ENCODE measurements at regions not wholly inside any gene's neighbourhood (a gene's known extent, or its start where the extent isn't known, plus 50 kb on each side); places are given as distances from the start of the nearest gene placed in this dataset.

DNA sequence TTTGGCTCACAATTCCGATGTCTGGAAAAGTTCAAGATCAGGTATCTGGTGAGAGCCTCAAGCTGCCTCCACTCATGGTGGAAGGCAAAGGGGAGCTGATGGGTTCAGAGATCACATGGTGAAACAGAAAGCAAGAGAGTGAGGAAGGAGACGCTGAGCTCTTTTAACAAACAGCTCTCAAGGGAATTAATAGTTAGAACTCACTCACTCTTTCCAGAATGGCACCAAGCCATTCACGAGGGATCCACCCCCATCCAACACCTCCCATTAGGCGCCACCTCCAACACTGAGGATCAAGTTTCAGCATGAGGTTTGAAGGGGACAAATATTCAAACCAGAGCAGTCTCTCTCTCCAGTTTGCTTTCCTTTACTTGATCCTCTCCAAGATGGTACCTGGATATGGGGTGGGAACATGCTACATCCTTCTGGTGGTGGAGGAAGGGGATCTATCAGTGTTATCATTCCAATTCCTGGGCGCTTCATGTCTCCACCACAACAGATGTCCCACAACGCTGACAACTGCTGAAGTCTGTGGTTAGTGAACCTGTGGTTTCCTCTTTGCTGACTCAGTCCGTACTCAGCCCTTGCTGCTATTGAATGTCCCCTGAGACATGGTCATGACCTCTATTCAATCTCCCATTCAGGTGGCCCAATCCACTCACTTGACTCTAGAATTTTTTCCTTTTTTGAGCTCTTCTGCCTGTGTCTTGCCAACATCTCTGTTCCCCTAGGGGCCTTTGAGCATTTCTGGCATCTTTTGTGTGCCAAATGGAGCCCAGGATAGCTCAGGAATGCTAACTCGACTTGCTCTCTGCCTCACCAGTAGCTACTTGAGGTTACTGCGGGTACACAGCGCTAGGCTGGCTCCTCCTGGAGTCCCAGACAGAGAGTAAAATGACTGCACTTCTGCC lies 395.2 kb downstream of the MID1IP1 start:
- H3K4me1 ChIP-seq (ENCODE audit: control insufficient read depth, insufficient read depth, low read length, poor library complexity, severe bottlenecking) = peaks cover 5% of the 10 kb centered on the region
- H3K36me3 ChIP-seq (ENCODE audit: control insufficient read depth, insufficient read depth, low read length) = no peaks in the 10 kb centered on the region
- WGBS, 2 experiments (ENCODE audit: insufficient coverage in 2 of 2) = 74 to 84% methylated on average over 3 of the region's 10 CpGs
- no peaks in the 10 kb centered on the region for H3K9me3 ChIP-seq (ENCODE audit: control insufficient read depth, low read length)
- H3K27ac ChIP-seq (ENCODE audit: low read depth, low read length, severe bottlenecking) = no peak overlapping the region
- no peak overlapping the region for H3K4me3 ChIP-seq (ENCODE audit: extremely low read depth, insufficient read depth, low read length, poor library complexity, severe bottlenecking)

DNA sequence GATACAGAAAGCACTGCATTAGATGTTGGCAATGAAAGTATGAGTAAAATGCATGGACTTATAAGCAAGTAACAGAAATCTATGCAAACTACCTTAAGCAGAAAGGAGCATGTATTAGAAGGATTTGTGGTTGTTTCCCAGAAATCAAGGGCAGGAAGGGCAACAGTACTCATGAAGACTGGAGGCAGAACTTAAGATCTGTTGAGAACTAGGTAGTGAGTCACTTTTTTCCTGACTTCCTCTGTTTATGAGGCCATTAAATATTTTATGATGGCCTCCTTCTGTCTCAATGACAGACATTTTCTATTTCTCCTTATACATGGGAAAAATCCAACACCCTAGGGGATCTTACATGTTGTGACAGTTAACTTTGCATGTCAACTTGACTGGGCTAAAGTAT lies 398.2 kb downstream of the MID1IP1 start:
- H3K27ac ChIP-seq (ENCODE audit: low read depth, low read length, severe bottlenecking) = no peak overlapping the region
- no peaks in the 10 kb centered on the region for H3K36me3 ChIP-seq (ENCODE audit: control insufficient read depth, insufficient read depth, low read length)
- peaks cover 8% of the 10 kb centered on the region for H3K4me1 ChIP-seq (ENCODE audit: control insufficient read depth, insufficient read depth, low read length, poor library complexity, severe bottlenecking)
- H3K4me3 ChIP-seq (ENCODE audit: extremely low read depth, insufficient read depth, low read length, poor library complexity, severe bottlenecking) = no peak overlapping the region
- no peaks in the 10 kb centered on the region for H3K9me3 ChIP-seq (ENCODE audit: control insufficient read depth, low read length)

DNA sequence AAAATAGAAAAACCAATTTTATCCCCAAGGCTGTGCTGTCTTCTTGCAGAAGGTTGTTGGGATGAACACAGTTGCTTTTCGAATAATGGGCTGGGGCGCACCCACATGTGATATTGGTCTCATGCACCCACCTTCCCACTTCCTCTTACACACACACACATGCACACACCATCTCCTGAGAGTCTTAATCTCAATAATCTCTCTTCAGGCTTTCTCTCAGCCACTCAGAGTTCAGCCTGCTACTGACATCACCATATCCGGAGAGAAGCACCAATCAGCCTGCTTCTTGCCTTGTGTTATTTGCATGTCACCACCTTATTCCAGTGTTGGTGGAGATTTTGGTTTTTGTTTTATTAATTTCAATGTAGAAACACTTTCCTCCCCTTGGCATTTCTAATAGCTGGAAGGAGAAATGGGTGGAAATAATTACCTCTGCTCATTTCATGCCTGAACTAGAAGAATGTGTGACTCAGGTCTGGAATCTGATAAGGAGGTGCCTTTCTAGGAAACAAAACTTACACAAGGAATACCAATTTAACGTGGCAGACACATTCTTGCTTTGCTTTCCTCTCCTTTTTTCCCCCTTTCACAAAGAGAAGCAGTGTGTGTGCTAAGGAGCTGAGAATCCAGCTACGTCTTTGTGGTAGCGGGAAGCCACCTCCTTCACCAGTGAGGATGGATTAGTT lies 400.2 kb downstream of the MID1IP1 start:
- Histone ChIP-seq H3K4me3 (ENCODE audit: extremely low read depth, insufficient read depth, low read length, poor library complexity, severe bottlenecking) (no peak overlapping the region), H3K36me3 (ENCODE audit: control insufficient read depth, insufficient read depth, low read length) (no peaks in the 10 kb centered on the region)

DNA sequence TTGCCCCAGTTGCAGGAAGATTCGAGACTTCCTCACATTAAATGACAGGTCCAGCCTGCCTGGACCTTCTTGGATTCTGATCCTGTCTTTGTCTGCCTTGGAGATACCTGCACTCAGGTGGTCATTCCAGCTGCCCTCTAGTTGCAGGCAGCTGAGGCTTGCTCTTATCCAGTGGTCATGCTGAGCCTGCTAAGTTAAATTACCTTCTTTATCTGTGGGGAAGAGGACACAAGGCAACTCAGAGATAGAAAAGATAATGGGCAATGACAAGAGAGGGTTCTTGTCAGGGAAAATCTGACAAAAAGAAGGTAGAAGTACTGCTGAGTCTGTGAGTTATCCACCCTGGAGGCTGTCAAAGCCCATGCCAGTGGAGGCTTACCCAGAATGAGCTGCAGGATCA lies 401.4 kb downstream of the MID1IP1 start:
- H3K4me1 ChIP-seq (ENCODE audit: control insufficient read depth, insufficient read depth, low read length, poor library complexity, severe bottlenecking) = peaks cover 18% of the 10 kb centered on the region
- no peaks in the 10 kb centered on the region for H3K9me3 ChIP-seq (ENCODE audit: control insufficient read depth, low read length)
- no peaks in the 10 kb centered on the region for H3K36me3 ChIP-seq (ENCODE audit: control insufficient read depth, insufficient read depth, low read length)
- H3K27ac ChIP-seq (ENCODE audit: low read depth, low read length, severe bottlenecking) = no peak overlapping the region
- H3K4me3 ChIP-seq (ENCODE audit: extremely low read depth, insufficient read depth, low read length, poor library complexity, severe bottlenecking) = no peak overlapping the region
- WGBS, 2 experiments (ENCODE audit: insufficient coverage in 2 of 2) = 100% methylated on average over 1 of the region's 1 CpG; no CpG with 5 or more reads in 1 of the 2 experiments

More for the DNA sequence above, 400.2 kb downstream of the MID1IP1 start:
- no peaks in the 10 kb centered on the region for H3K9me3 ChIP-seq (ENCODE audit: control insufficient read depth, low read length)
- peaks cover 18% of the 10 kb centered on the region for H3K4me1 ChIP-seq (ENCODE audit: control insufficient read depth, insufficient read depth, low read length, poor library complexity, severe bottlenecking)
- 85% methylated on average over 2 of the region's 6 CpGs; no CpG with 5 or more reads in 1 of the 2 experiments for WGBS, 2 experiments (ENCODE audit: insufficient coverage in 2 of 2)
- H3K27ac ChIP-seq (ENCODE audit: low read depth, low read length, severe bottlenecking) = peak overlapping the region; percentile 66

DNA sequence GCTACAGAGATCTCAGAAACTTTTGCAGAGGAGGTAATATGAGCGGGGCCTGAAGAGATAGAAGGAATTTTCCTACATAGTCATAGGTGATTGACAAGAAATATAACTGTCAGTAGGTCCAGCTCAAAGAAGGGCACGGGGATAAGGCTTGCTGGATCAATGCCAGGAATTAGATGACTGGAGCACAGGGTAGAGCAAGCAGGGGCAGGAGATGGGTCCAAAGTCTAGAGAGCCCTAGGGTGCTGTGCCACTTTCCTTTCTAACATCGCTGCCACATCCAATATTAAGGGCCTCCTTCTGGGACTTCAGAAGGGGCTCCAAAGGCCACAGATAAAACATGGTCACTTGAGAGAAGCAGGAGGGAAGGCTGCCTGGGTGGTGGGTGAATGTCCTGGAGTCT lies 402.2 kb downstream of the MID1IP1 start:
- H3K27ac ChIP-seq (ENCODE audit: low read depth, low read length, severe bottlenecking) = no peak overlapping the region
- peaks cover 18% of the 10 kb centered on the region for H3K4me1 ChIP-seq (ENCODE audit: control insufficient read depth, insufficient read depth, low read length, poor library complexity, severe bottlenecking)
- no peaks in the 10 kb centered on the region for H3K36me3 ChIP-seq (ENCODE audit: control insufficient read depth, insufficient read depth, low read length)
- H3K9me3 ChIP-seq (ENCODE audit: control insufficient read depth, low read length) = no peaks in the 10 kb centered on the region
- H3K4me3 ChIP-seq (ENCODE audit: extremely low read depth, insufficient read depth, low read length, poor library complexity, severe bottlenecking) = no peak overlapping the region
- 80% methylated on average over 1 of the region's 3 CpGs; no CpG with 5 or more reads in 1 of the 2 experiments for WGBS, 2 experiments (ENCODE audit: insufficient coverage in 2 of 2)

DNA sequence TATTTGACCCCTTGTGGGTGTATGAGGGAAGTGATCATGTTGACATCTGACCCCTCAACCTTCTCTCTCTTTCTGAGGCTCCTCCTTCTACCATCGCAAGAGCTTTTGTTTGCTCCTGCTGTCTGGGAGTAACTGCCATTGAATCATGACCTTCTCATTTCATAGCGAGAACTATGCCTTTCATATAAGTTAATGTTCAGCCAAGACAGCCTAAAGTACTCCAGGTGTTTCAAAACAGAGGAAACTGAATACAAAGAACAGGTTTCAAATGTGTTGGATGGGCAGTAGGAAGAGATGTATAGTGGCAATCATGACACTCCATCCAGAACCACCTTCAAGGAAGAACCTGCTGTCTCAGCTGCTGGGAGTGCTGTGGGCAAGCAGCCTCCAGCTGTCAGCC lies 403.1 kb downstream of the MID1IP1 start:
- H3K27ac ChIP-seq (ENCODE audit: low read depth, low read length, severe bottlenecking) = no peak overlapping the region
- WGBS, 2 experiments (ENCODE audit: insufficient coverage in 2 of 2) = no CpG with 5 or more reads among the region's 2 CpGs
- H3K9me3 ChIP-seq (ENCODE audit: control insufficient read depth, low read length) = no peaks in the 10 kb centered on the region
- H3K4me3 ChIP-seq (ENCODE audit: extremely low read depth, insufficient read depth, low read length, poor library complexity, severe bottlenecking) = no peak overlapping the region
- no peaks in the 10 kb centered on the region for H3K36me3 ChIP-seq (ENCODE audit: control insufficient read depth, insufficient read depth, low read length)
- H3K4me1 ChIP-seq (ENCODE audit: control insufficient read depth, insufficient read depth, low read length, poor library complexity, severe bottlenecking) = peaks cover 18% of the 10 kb centered on the region

DNA sequence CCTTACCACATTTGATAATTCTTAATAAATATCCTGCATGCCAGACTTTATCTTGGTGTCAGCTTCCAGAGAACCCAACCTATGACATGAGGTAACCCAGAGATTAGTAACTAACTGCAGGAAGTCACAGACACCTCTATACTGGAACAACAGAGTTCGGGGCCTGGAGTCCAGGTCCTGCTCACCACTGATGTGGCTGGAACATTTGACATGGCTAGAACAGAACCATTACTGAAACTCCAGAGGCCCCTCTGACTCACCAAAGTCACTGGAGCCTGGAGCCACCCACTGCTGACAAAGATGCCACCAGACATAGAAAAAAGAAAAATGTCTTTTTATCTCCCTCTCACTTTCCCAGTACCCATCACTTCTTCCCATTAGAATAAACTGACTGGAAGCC lies 403.7 kb downstream of the MID1IP1 start:
- Histone ChIP-seq H3K4me1 (ENCODE audit: control insufficient read depth, insufficient read depth, low read length, poor library complexity, severe bottlenecking) (peaks cover 18% of the 10 kb centered on the region), H3K9me3 (ENCODE audit: control insufficient read depth, low read length) (no peaks in the 10 kb centered on the region), H3K36me3 (ENCODE audit: control insufficient read depth, insufficient read depth, low read length) (no peaks in the 10 kb centered on the region), H3K27ac (ENCODE audit: low read depth, low read length, severe bottlenecking) (no peak overlapping the region), H3K4me3 (ENCODE audit: extremely low read depth, insufficient read depth, low read length, poor library complexity, severe bottlenecking) (no peak overlapping the region)
- WGBS, 2 experiments (ENCODE audit: insufficient coverage in 2 of 2) = 89% methylated on average over 1 of the region's 1 CpG; no CpG with 5 or more reads in 1 of the 2 experiments

DNA sequence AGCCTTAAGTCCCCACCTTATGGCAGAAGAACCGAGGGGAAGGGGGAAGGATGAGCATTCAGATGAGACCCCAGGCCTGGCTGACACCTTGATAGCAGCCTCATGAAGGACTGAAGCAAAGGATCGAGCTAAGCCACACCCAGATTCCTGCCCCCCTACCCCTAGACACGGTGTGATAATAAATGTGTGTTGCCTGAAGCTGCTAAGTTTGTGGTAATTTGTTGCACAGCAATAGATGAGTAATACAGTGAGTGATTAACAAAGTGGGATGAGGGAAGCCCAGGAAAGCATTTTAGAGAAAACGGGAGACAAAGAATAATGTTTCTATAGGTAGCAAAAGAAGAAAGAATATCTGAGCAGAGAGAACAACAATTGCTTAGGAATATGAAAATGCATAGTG lies 404.2 kb downstream of the MID1IP1 start:
- 100% methylated on average over 1 of the region's 4 CpGs; no CpG with 5 or more reads in 1 of the 2 experiments for WGBS, 2 experiments (ENCODE audit: insufficient coverage in 2 of 2)
- Histone ChIP-seq H3K4me1 (ENCODE audit: control insufficient read depth, insufficient read depth, low read length, poor library complexity, severe bottlenecking) (peaks cover 18% of the 10 kb centered on the region), H3K36me3 (ENCODE audit: control insufficient read depth, insufficient read depth, low read length) (no peaks in the 10 kb centered on the region), H3K9me3 (ENCODE audit: control insufficient read depth, low read length) (no peaks in the 10 kb centered on the region), H3K27ac (ENCODE audit: low read depth, low read length, severe bottlenecking) (no peak overlapping the region), H3K4me3 (ENCODE audit: extremely low read depth, insufficient read depth, low read length, poor library complexity, severe bottlenecking) (no peak overlapping the region)

DNA sequence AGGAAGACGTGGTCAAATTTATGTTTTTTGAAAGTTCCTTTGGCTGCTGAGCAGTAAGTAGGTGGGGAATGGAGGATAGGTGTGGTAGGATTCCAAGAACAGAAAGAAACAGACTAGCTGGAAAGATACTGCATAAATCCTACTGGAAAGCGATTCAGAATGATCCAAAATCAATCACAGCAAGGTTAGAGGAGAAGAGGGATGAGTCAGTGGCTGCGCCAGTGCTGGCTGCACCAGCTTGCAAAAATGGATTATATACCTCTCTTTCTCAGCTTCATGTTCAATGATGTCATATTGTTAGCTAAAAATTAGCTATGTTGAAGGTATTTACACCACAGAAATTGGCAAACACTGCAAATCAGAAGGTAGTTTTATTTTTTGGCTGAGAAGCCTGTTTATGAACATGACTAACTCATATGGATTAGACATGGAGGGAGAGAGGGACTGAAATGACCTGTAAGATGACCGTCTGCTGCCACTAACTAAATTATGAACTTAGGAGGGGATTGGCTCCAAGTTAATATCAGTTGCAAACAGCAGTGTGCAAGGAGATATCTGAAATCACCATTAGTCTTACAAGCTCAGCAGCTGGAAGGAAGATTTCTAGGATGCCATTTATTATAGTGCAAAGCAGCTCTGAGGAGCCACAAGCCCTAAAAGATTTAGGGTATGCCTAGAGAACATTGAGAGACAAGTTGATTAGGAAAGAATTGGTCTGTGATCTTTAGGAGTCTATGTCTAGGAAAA lies 405.3 kb downstream of the MID1IP1 start:
- Histone ChIP-seq H3K27ac (ENCODE audit: low read depth, low read length, severe bottlenecking) (no peak overlapping the region), H3K9me3 (ENCODE audit: control insufficient read depth, low read length) (no peaks in the 10 kb centered on the region), H3K36me3 (ENCODE audit: control insufficient read depth, insufficient read depth, low read length) (no peaks in the 10 kb centered on the region), H3K4me3 (ENCODE audit: extremely low read depth, insufficient read depth, low read length, poor library complexity, severe bottlenecking) (no peak overlapping the region), H3K4me1 (ENCODE audit: control insufficient read depth, insufficient read depth, low read length, poor library complexity, severe bottlenecking) (peaks cover 13% of the 10 kb centered on the region)
- 100% methylated on average over 1 of the region's 4 CpGs; no CpG with 5 or more reads in 1 of the 2 experiments for WGBS, 2 experiments (ENCODE audit: insufficient coverage in 2 of 2)

DNA sequence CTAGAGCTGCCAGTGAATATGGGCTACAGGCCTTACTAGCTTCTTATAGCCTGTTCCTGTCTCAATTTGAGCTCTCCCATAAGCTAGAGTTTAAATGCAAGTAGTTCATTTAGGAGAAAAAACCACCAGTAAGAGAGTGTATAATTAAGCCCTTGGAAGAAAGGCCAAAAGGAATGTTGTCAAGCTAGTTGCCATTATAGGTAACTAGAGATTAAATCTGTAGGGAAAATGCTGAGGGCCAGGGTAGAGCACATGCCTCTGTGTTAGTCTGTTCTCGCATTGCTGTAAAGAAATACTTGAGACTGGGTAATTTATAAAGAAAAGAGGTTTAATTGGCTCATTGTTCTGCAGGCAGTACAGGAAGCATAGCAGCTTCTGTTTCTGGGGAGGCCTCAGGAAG lies 410.2 kb downstream of the MID1IP1 start:
- Histone ChIP-seq H3K9me3 (ENCODE audit: control insufficient read depth, low read length) (no peaks in the 10 kb centered on the region), H3K4me1 (ENCODE audit: control insufficient read depth, insufficient read depth, low read length, poor library complexity, severe bottlenecking) (no peaks in the 10 kb centered on the region), H3K27ac (ENCODE audit: low read depth, low read length, severe bottlenecking) (no peak overlapping the region), H3K4me3 (ENCODE audit: extremely low read depth, insufficient read depth, low read length, poor library complexity, severe bottlenecking) (no peak overlapping the region), H3K36me3 (ENCODE audit: control insufficient read depth, insufficient read depth, low read length) (no peaks in the 10 kb centered on the region)
- WGBS, 2 experiments (ENCODE audit: insufficient coverage in 2 of 2) = 86% methylated on average over 1 of the region's 1 CpG; no CpG with 5 or more reads in 1 of the 2 experiments

All from mesodermal cell (in vitro differentiated cells).